Hematopoietic multipotent progenitor cell treated with erythropoietin and hydrocortisone succinate and interleukin-3 and kit ligand, for 6 days (in vitro differentiated cells): ENCODE measurements at regions not wholly inside any gene's neighbourhood (a gene's known extent, or its start where the extent isn't known, plus 50 kb on each side); places are given as distances from the start of the nearest gene placed in this dataset.
"Not testable (repeated sequence)": the region's sequence is repeated elsewhere in the genome, so short reads cannot be mapped to it uniquely, and the experiment has no call there.

Source experiments
- DNase-seq: peaks from one replicate; pipeline ENCODE4 v3.0.0-alpha.2; 2015

DNA sequence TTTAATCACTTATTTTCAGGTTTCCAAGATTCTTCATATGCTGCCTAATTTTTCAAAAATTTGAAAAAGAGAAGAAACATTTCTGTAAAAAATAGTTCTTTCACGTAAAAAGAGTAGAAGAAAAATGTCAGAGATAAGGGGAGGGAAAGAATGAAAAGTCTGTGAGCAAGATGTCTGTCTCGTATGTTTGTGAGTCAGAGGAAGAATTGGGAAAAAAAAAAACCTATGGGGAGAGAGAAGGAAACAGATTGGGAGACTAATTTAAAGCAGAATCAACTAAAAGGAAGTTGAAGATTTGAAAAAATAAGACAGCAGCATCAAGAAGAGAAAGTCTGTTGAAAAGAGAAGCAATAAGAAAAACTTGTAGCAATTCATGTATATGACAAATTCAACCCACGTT is 456.3 kb downstream of the HINT1 start:
- no peak for DNase-seq

DNA sequence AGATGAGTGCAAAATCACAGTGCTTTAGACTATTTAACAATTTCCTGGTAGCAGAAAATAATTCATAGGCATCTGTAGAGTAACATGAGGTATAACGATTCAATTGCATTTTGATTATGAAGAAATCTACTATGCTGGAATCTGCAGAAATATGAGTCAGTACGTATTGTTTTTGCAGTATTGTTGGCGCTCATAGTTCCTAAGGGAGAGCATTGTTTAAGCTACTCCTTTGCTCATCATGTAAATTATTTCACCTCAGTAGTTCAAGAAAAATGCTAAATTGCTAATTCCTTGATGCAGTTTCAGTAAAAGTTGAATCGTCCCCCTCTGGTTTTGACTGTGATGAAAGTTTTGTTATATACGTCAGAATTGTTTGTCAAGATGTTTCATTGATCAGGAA is 458.4 kb downstream of the HINT1 start:
- DNase-seq = no peak

GRCh38 chr5:130705368-130705767 is 459.7 kb downstream of the HINT1 start:
- no peak for DNase-seq

GRCh38 chr5:130693509-130693908 is 471.5 kb downstream of the HINT1 start:
- no peak for DNase-seq

DNA sequence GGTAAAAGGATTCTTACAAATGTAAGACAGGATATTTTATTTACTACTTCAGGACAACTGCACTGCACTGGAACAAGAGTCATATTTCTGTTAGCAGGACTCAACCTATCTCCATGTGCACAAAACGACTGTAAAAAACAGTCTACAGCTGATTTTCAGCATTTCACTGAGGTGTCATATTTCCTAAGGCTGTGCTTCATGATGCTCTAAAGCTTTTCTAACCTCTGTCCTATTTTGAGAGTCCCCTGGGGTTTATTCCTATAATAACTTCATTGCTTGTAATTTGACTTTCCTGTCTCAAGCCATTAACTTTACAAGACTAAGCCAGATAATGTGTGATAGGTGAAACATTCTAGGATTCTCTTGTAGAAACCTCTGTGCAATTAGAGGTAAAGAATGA is 472.3 kb downstream of the HINT1 start:
- no peak for DNase-seq

- DNase-seq = peak; percentile 20
These were observed 475.2 kb downstream of the HINT1 start for GRCh38 chr5:130689831-130690230.

DNA sequence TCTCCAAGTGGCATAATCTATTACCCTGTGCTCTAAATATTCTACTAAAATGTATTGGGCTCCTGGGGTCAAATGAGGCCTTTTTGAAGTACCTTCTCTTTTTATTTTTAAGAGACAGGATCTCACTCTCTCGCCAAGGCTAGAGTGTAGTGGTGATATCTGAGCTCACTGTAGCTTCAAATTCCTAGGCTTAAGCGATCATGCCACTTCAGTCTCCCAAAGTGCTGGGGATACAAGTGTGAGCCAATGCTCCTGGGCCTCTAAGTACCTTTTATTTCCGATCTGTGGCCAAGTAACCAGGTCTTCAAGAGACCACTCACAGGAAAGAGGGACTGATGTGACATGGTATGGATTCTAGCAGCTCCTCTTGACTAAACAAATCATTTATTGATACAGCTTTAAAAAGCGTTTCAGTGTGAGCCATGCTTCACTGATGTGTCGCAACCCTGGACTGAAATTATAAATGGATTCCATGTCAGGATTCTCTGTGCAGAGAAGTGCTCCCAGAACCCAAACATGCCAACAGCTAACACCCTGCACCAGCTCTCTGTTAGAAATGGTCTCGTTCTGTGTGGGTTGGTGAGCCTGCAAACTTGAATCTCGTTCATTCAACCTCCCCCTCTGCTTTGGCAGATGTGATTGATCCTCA is 477.8 kb downstream of the HINT1 start:
- no peak for DNase-seq

DNA sequence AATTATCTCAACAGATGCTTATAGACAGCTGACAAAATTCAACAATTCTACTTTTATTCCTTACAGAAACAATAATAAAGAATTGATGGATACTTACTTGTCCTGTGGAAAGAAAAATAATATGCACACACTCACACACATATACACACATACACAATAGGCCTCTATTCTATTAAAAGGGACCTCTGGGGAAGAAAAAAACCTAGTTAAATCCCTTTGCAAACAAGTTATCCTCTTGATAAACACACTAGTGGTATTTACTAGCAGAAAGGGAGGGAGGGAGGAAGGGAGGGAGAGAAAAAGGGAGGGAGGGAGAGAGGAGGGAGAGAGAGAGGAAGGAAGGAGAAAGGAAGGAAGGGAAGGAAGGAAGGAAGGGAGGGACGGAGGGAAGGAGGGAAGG is 486.4 kb downstream of the HINT1 start:
- no peak for DNase-seq

DNA sequence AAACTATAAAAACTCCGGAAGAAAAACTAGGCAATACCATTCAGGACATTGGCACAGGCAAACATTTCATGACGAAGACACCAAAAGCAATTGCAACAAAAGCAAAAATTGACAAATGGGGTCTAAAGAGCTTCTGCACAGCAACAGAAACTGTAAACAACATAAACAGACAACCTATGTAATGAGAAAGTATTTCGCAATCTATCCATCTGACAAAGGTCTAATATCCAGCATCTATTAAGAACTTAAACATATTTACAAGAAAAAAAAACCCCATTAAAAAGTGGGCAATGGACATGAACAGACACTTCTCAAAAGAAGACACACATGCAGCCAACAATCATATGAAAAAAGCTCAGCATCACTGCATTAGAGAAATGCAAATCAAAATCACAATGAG is 498.6 kb downstream of the HINT1 start:
- no peak for DNase-seq

DNA sequence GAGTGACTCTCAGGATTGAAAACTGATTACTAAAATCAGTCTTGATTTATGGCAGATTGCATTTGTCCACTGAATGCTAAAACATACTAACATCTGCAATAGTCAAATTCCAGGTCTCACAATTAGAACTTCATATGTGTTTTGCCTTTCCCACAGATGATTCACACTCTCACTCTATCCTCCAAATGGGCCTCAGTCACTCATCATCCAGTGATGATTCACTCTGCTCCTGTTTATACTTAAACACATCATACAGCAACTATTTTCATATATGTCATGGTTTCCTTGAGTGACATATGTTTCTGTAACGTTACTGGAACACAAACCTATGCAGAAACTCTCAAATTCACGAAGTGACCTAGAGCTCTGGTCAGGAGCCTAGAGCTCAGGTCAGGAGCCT is 512.9 kb downstream of the HINT1 start:
- no peak for DNase-seq

DNA sequence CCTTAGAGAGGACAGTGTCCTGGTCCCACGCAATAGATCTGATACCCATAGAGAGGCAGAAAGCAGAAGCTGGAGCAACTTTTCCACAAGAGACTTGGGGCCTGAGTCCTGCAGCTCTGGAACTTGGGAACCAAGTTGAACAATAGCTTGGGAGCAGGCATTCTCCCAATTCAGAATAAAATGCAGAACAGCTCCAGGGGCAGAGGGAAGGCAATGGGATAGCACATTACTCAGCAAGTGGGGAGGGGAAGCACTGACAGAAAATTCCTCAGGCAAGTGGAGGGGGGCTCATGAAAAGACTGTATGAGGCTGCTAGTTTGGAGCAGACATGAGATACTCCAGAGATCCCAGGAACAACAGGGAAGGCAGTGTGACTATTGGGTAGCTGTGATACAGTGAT is 513.6 kb downstream of the HINT1 start:
- no peak for DNase-seq

GRCh38 chr5:130643321-130643720 is 521.7 kb downstream of the HINT1 start:
- no peak for DNase-seq

- DNase-seq = no peak
These were observed 522.6 kb downstream of the HINT1 start for GRCh38 chr5:130642461-130642860.

- DNase-seq = no peak
These were observed 537.9 kb downstream of the HINT1 start for GRCh38 chr5:130627145-130627544.

DNA sequence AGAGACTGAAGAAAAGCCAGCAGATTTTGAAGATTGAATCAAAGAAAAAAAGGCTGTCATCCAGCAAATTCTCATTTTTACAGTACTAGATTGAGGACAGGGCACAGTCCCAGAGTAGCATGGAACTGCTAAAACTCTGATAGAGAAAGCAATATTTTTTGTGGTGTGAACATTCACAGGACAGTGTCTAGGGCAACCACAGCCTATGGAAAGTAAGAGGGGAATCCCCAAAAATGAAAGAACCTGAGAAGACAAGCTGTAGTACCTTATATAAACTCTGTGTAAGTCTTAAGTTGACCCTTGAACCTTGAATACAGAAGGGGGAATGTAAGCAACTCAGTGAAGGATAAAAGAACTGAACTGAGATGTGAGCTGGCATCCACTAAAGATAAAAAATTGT is 540.3 kb downstream of the HINT1 start:
- no peak for DNase-seq

DNA sequence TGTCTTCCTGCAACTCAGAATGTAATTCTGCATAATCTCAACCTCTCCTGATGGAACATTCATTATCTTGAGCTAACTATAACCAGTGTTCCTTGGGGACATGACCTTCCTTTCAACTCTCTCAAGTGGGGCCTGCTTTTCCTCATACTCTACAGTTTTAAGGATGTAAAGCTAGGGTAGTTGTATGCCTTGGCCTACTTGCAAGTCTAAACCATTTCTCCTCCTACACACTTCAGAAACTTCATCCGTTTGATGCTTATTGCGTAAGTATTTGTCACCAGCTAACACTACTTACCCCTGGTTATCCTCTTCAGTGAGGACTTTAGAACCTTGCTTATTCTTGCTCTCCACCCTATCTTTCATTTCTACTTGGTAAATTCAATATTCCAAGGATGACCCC is 548.9 kb downstream of the HINT1 start:
- DNase-seq = no peak

DNA sequence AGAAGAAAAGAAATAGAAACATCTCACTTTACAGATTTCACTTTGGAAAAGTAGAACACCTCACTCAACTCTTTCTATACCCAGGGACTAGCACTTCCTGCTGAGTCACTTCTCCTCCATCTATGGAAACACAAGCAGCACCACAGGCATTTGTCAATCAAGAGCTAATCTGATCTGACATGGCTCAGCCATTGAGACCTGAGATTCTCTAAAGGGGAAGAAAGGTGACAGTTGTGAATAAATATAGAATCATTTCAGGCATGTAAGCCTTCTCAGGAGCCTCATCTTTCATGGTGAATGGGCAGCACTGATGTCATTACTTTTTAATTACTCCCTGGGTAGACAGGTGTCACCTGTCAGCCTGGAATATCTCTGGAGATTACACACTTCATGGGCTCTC is 559.8 kb downstream of the HINT1 start:
- no peak for DNase-seq

DNA sequence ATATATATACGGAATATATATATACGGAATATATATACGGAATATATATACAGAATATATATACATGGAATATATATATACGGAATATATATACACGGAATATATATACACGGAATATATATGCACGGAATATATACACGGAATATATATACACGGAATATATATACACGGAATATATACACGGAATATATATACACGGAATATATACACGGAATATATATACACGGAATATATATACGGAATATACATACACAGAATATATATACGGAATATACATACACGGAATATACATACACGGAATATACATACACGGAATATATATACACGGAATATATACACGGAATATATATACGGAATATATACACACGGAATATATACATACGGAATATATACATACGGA is 568.4 kb downstream of the HINT1 start:
- DNase-seq = not testable (repeated sequence)

DNA sequence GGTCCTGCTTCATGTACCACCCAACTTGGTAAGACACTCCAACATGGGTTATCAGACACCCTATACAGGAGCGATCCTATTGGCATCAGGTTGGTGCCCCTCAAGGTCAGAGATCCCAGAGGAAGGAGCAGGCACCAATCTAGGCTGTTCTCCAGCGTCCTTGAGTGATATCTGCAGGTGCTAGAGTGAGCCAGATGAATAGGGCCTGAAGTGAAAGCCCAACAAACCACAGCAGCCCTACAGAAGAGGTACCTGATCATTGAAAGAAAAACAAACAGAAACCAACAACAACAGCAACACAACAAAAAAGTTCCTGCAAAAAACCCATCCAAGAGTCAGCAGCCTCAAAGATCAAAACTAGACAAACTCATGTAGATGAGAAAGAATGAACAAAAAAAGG is 584.8 kb downstream of the HINT1 start:
- no peak for DNase-seq

GRCh38 chr5:130578354-130578753 is 586.7 kb downstream of the HINT1 start:
- no peak for DNase-seq

DNA sequence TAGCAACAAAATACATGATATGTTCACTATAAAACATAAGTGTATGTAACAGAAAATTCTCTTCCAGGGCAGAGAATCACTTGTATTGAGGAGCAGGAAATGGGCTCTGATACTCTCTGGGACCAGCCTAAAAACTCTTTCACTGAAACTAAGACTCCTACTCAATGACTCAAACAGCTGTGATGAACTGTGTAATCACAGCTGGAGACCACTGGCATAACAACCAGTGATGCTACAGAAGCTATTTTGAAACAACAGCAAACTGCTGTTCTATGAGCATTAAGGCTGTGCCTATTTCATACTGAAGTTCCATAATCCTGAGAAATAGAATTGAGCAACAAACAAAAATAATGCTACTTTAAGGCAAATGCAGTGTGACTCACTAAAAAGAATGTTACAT is 594.0 kb downstream of the HINT1 start:
- no peak for DNase-seq

DNA sequence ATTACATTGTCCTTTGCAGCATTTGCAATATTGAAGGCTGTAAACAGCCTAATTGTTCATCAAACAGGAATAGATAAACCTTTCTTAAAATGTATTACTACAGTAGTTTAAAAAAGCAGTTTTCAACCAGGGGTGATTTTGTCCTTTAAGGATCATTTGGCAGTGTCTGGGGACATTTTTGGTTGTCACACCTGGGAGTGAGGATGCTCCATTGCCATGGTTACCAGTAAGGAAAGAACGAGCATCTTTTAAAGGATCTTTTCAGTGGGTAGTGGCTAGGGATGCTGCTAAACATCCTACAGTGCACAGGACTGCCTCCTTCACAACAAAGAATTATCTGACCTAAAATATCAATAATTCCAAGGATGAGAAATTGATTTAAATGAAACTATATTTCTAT is 596.3 kb downstream of the HINT1 start:
- no peak for DNase-seq

GRCh38 chr5:130555429-130555828 is 609.6 kb downstream of the HINT1 start:
- DNase-seq = no peak

DNA sequence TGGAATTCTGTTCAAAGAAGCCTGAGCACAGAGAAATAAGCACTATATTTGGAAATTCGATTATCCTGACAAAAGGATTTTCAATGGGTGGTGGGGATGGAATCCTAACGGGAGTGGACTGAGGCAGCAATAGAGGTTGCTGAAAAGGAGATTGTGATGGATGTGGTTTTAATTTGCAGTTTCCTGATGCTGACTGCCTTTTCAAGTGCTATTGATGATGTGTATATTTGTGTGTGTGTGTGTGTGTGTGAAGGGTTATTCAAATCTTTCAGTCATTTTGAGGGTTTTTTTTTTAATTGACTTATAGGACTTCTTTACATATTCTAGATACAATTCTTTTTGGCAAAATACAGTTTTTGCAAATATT is 614.5 kb downstream of the HINT1 start:
- no peak for DNase-seq

GRCh38 chr5:130549884-130550561 is 615.0 kb downstream of the HINT1 start:
- no peak for DNase-seq
